Neural crest cell (in vitro differentiated cells): ENCODE measurements at regions not wholly inside any gene's neighbourhood (a gene's known extent, or its start where the extent isn't known, plus 50 kb on each side); places are given as distances from the start of the nearest gene placed in this dataset.

Experiments
- DNase-seq: peaks from one replicate; pipeline ENCODE4 v3.0.0; 2021; ENCODE audit warnings: low read depth, mixed read lengths, low spot score
- H3K27ac Mint-ChIP-seq: one replicate; pipeline ENCODE4 v1.8.0; 2021; ENCODE audit warnings: mild to moderate bottlenecking, mixed read lengths; ENCODE audit not compliant: unreplicated experiment
- H3K27me3 Mint-ChIP-seq: 2 replicates; pipeline ENCODE4 v1.8.0; 2021; ENCODE audit warnings: low read depth, mild to moderate bottlenecking, mixed read lengths
- H3K36me3 Mint-ChIP-seq: 2 replicates; pipeline ENCODE4 v1.8.0; 2021; ENCODE audit warnings: low read depth, mild to moderate bottlenecking, mixed read lengths
- H3K4me1 Mint-ChIP-seq: 2 replicates; pipeline ENCODE4 v1.8.0; 2021; ENCODE audit warnings: mixed read lengths
- H3K4me3 Mint-ChIP-seq: one replicate; pipeline ENCODE4 v1.8.0; 2021; ENCODE audit warnings: mild to moderate bottlenecking, mixed read lengths
- H3K9me3 Mint-ChIP-seq: 2 replicates; pipeline ENCODE4 v1.8.0; 2021; ENCODE audit warnings: mixed read lengths
- CTCF ChIP-seq: fragments of 200-600 bp; sonication (generic); conservative IDR thresholded peaks from 2 replicates; pipeline ENCODE4 v1.5.0; 2021; ENCODE audit warnings: antibody characterized with exemption, mild to moderate bottlenecking

DNA sequence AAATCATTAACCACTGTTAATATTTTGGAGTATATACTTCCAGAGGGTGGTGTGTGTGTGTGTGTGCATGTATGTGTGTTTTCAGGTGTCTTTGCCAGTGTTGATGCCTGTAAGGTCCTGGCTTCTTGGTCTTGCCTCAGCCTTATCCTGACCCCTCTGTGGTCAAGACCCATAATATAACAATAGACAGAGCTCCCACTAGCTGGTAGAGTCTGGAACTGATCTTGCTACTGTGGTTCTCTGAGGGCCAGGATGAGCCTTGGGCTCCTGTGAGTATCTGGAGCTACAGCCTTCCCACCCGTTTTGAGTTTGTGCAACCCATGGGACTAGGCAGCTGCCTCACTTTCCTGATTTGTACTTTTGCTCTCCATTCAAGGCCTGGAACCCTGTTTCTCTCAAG lies 191.0 kb downstream of the IBTK start:
- Mint-ChIP-seq H3K4me3 (no peak overlapping the region), H3K4me1 (peaks cover 10% of the 10 kb centered on the region), H3K27ac (no peak overlapping the region), H3K36me3 (no peaks in the 10 kb centered on the region), H3K9me3 (peaks cover 2% of the 10 kb centered on the region), H3K27me3 (no peaks in the 10 kb centered on the region)
- DNase-seq: no peak
- no peak for TF ChIP-seq CTCF

- Mint-ChIP-seq H3K4me1 (no peaks in the 10 kb centered on the region), H3K36me3 (no peaks in the 10 kb centered on the region), H3K27ac (no peak overlapping the region), H3K27me3 (no peaks in the 10 kb centered on the region), H3K9me3 (no peaks in the 10 kb centered on the region), H3K4me3 (no peak overlapping the region)
- no peak for DNase-seq
- TF ChIP-seq CTCF: no peak
Measured at GRCh38 chr6:82045965-82046756, 201.4 kb downstream of the IBTK start.

DNA sequence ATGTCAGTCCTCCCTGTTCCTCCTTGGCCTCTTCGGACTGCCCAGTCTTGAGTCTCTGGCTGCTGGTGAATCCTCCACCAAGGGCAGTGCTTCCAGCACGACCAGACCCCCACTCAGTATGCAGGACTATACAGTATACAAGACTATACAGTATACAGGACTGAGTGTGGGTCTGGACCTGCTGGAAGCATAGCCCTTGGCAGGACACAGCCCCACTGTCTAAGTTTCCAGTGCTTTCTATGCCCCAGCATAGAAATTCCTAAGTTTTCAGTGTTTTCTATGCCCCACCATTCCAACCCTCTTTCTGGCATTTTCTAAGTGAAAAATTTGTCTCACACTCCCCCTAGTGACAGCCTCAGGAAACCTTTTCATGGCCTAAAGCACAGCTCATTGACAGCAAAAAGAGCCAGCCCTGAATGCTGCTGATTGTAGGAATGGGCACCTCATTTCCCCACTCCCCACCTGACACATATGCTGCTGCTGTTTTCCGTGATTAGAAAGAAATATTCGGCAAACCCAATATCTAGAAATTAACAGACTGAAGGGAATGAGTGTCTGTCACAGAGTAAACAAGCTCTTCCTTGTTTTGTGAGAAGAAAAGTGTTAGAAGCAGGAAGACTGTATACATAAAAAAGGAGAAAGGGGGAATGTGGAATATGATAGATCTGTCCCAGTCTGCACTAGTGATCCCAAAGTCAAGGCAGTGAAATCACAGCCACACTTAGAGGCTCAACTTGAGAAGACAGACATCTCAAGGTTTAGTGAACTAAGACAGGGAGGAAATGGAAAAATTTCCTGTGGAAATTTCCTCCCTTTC lies 206.9 kb downstream of the IBTK start:
- peaks cover 10% of the 10 kb centered on the region for H3K4me1 Mint-ChIP-seq
- no peaks in the 10 kb centered on the region for H3K9me3 Mint-ChIP-seq
- H3K36me3 Mint-ChIP-seq: no peaks in the 10 kb centered on the region
- peak; percentile 77 for TF ChIP-seq CTCF
- peak; percentile 43 for DNase-seq
- no peaks in the 10 kb centered on the region for H3K27me3 Mint-ChIP-seq
- no peak overlapping the region for H3K4me3 Mint-ChIP-seq
- H3K27ac Mint-ChIP-seq: no peak overlapping the region

DNA sequence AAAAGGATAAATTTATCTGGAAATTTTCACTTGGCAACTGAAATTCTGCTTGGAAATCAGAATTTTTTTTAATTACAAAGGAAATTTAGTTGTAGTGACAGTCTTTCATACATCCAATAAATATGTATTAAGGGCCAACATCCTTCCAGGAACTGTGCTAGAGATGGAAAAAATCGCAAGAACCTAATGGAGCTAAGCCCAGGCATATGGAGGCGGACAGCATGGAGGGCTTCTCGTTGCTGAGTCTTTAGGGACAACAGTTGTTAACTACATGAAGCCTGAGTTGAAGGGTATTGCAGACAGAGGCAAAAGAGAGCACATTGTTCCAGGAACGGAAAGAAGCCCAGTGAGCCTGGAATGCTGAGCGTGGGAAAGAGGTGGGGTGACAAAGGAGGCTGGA lies 208.9 kb downstream of the IBTK start:
- no peaks in the 10 kb centered on the region for H3K27me3 Mint-ChIP-seq
- TF ChIP-seq CTCF: no peak
- no peak for DNase-seq
- no peaks in the 10 kb centered on the region for H3K36me3 Mint-ChIP-seq
- no peak overlapping the region for H3K4me3 Mint-ChIP-seq
- no peak overlapping the region for H3K27ac Mint-ChIP-seq
- no peaks in the 10 kb centered on the region for H3K9me3 Mint-ChIP-seq
- H3K4me1 Mint-ChIP-seq: peaks cover 10% of the 10 kb centered on the region

- no peaks in the 10 kb centered on the region for H3K9me3 Mint-ChIP-seq
- H3K4me1 Mint-ChIP-seq: peaks cover 12% of the 10 kb centered on the region
- no peaks in the 10 kb centered on the region for H3K27me3 Mint-ChIP-seq
- H3K27ac Mint-ChIP-seq: no peak overlapping the region
- TF ChIP-seq CTCF: no peak
- no peak for DNase-seq
- no peaks in the 10 kb centered on the region for H3K36me3 Mint-ChIP-seq
- no peak overlapping the region for H3K4me3 Mint-ChIP-seq
Measured at GRCh38 chr6:82035526-82035925, 212.0 kb downstream of the IBTK start.
